ENCODE measurements at regions not wholly inside any gene's neighbourhood (a gene's known extent, or its start where the extent isn't known, plus 50 kb on each side); places are given as distances from the start of the nearest gene placed in this dataset.
"Not testable (repeated sequence)": the region's sequence is repeated elsewhere in the genome, so short reads cannot be mapped to it uniquely, and the experiment has no call there.

DNA sequence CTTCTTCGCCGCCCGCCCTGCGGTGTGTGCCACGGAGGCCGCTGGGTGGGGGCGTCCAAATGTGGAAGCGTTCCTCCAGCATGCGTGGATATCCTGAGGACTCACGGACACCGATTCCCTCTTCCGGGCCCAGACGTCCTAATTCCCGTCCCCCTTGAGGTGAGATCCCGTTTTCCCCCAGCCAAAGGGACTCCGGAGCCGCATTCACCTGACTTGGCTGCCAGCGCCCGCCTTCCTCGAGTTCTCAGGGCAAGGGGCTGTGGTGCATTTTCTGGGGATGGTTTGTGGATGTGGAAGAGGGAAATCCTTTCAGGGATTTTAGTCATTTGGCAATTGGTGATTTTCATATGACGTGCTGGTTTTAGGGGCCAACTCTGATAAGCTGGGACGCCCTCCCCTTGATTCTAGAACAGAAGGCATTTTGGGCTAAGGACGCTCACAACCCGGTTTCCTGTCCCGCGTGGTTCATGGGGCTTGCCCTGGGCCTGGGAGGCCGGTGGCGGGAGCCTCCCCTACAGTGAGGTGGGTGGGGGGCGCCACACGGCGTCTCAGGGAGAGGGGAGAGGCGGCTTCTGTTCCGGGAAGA lies 165.4 kb downstream of the ACTR3B start:
- Mint-ChIP-seq H3K4me3 (no peak overlapping the region), H3K36me3 (peaks cover 0 to 11% of the 10 kb centered on the region in 2 donors), H3K27ac (no peak overlapping the region), H3K4me1 (peaks cover 0 to 6% (median 0%) of the 10 kb centered on the region in 4 donors), H3K27me3 (peaks cover 24 to 32% of the 10 kb centered on the region in 2 donors), H3K9me3 (peaks cover 5 to 15% (median 9%) of the 10 kb centered on the region in 8 donors)
- CTCF ChIA-PET (ENCODE audit: partially characterized antibody) = interaction anchor here (1.5 kb wide), 1 partner anchor 8 kb away, joined by 3 read pairs; no protein-coding TSS in a partner anchor
- no peak for DNase-seq
- H3K27me3 ChIP-seq (ENCODE audit: insufficient read depth, low read length) = no peaks in the 10 kb centered on the region
- no peaks in the 10 kb centered on the region for H3K36me3 ChIP-seq (ENCODE audit: insufficient read depth, low read length)
- H3K4me1 ChIP-seq (ENCODE audit: insufficient read depth, low read length) = no peaks in the 10 kb centered on the region
- H3K27ac ChIP-seq (ENCODE audit: low read depth, low read length) = no peak overlapping the region
- intact Hi-C loops (cut with micrococcal nuclease) = no loop called here
- POLR2A ChIA-PET (ENCODE audit: partially characterized antibody) = no interaction called here
- no peak overlapping the region for H3K4me3 ChIP-seq (ENCODE audit: low read length in 2 of 2)
- H3K9me3 ChIP-seq (ENCODE audit: control insufficient read depth in 1 of 2, low read length in 2 of 2) = no peaks in the 10 kb centered on the region

GRCh38 chr7:152925412-152926147 lies 166.0 kb downstream of the ACTR3B start:
- Histone ChIP-seq H3K27ac (ENCODE audit: low read depth, low read length) (no peak overlapping the region), H3K4me1 (ENCODE audit: insufficient read depth, low read length) (no peaks in the 10 kb centered on the region), H3K36me3 (ENCODE audit: insufficient read depth, low read length) (no peaks in the 10 kb centered on the region), H3K27me3 (ENCODE audit: insufficient read depth, low read length) (no peaks in the 10 kb centered on the region), H3K9me3 (ENCODE audit: control insufficient read depth in 1 of 2, low read length in 2 of 2) (no peaks in the 10 kb centered on the region), H3K4me3 (ENCODE audit: low read length in 2 of 2) (no peak overlapping the region)
- CTCF ChIA-PET (ENCODE audit: partially characterized antibody) = no interaction called here
- POLR2A ChIA-PET (ENCODE audit: partially characterized antibody) = no interaction called here
- peaks cover 3 to 9% (median 7%) of the 10 kb centered on the region in 8 donors for H3K9me3 Mint-ChIP-seq
- no peak for DNase-seq
- peaks cover 25 to 31% of the 10 kb centered on the region in 2 donors for H3K27me3 Mint-ChIP-seq
- no peak overlapping the region for H3K27ac Mint-ChIP-seq
- peaks cover 0 to 6% (median 0%) of the 10 kb centered on the region in 4 donors for H3K4me1 Mint-ChIP-seq
- no peak overlapping the region for H3K4me3 Mint-ChIP-seq
- intact Hi-C loops (cut with micrococcal nuclease) = no loop called here
- H3K36me3 Mint-ChIP-seq = peaks cover 0 to 9% of the 10 kb centered on the region in 2 donors

- no peaks in the 10 kb centered on the region for H3K27me3 ChIP-seq (ENCODE audit: insufficient read depth, low read length)
- H3K27me3 Mint-ChIP-seq = peaks cover 1 to 5% of the 10 kb centered on the region in 2 donors
- peaks cover 0 to 4% (median 1%) of the 10 kb centered on the region in 8 donors for H3K9me3 Mint-ChIP-seq
- H3K27ac ChIP-seq (ENCODE audit: low read depth, low read length) = no peak overlapping the region
- H3K36me3 ChIP-seq (ENCODE audit: insufficient read depth, low read length) = no peaks in the 10 kb centered on the region
- no peaks in the 10 kb centered on the region for H3K36me3 Mint-ChIP-seq
- DNase-seq = no peak
- H3K4me1 Mint-ChIP-seq = no peaks in the 10 kb centered on the region
- H3K4me3 Mint-ChIP-seq = no peak overlapping the region
- ChIA-PET POLR2A (ENCODE audit: partially characterized antibody) (no interaction called here), CTCF (ENCODE audit: partially characterized antibody) (no interaction called here)
- H3K27ac Mint-ChIP-seq = no peak overlapping the region
- H3K4me1 ChIP-seq (ENCODE audit: insufficient read depth, low read length) = no peaks in the 10 kb centered on the region
- H3K4me3 ChIP-seq (ENCODE audit: low read length in 2 of 2) = no peak overlapping the region
- H3K9me3 ChIP-seq (ENCODE audit: control insufficient read depth in 1 of 2, low read length in 2 of 2) = no peaks in the 10 kb centered on the region
- intact Hi-C loops (cut with micrococcal nuclease) = no loop called here
Measured at GRCh38 chr7:152931633-152932032, 172.1 kb downstream of the ACTR3B start.

GRCh38 chr7:152937282-152937681 lies 177.7 kb downstream of the ACTR3B start:
- no peak overlapping the region for H3K27ac Mint-ChIP-seq
- H3K9me3 Mint-ChIP-seq = no peaks in the 10 kb centered on the region
- Histone ChIP-seq H3K4me3 (ENCODE audit: low read length in 2 of 2) (no peak overlapping the region), H3K4me1 (ENCODE audit: insufficient read depth, low read length) (no peaks in the 10 kb centered on the region), H3K36me3 (ENCODE audit: insufficient read depth, low read length) (no peaks in the 10 kb centered on the region), H3K27me3 (ENCODE audit: insufficient read depth, low read length) (no peaks in the 10 kb centered on the region), H3K27ac (ENCODE audit: low read depth, low read length) (no peak overlapping the region), H3K9me3 (ENCODE audit: control insufficient read depth in 1 of 2, low read length in 2 of 2) (no peaks in the 10 kb centered on the region)
- H3K4me3 Mint-ChIP-seq = no peak overlapping the region
- ChIA-PET CTCF (ENCODE audit: partially characterized antibody) (no interaction called here), POLR2A (ENCODE audit: partially characterized antibody) (no interaction called here)
- intact Hi-C loops (cut with micrococcal nuclease) = no loop called here
- no peaks in the 10 kb centered on the region for H3K4me1 Mint-ChIP-seq
- H3K36me3 Mint-ChIP-seq = no peaks in the 10 kb centered on the region
- DNase-seq = no peak
- peaks cover 0 to 2% of the 10 kb centered on the region in 2 donors for H3K27me3 Mint-ChIP-seq

GRCh38 chr7:152946616-152947015 lies 187.1 kb downstream of the ACTR3B start:
- H3K27me3 ChIP-seq (ENCODE audit: insufficient read depth, low read length); H3K9me3 Mint-ChIP-seq; intact Hi-C loops (cut with micrococcal nuclease); H3K4me3 Mint-ChIP-seq; H3K36me3 ChIP-seq (ENCODE audit: insufficient read depth, low read length); H3K9me3 ChIP-seq (ENCODE audit: control insufficient read depth in 1 of 2, low read length in 2 of 2); H3K4me1 ChIP-seq (ENCODE audit: insufficient read depth, low read length); H3K27ac Mint-ChIP-seq; H3K36me3 Mint-ChIP-seq; DNase-seq; H3K27me3 Mint-ChIP-seq; H3K27ac ChIP-seq (ENCODE audit: low read depth, low read length); H3K4me3 ChIP-seq (ENCODE audit: low read length in 2 of 2); CTCF ChIA-PET (ENCODE audit: partially characterized antibody); POLR2A ChIA-PET (ENCODE audit: partially characterized antibody); H3K4me1 Mint-ChIP-seq: not testable (repeated sequence)

GRCh38 chr7:152947686-152948085 lies 188.1 kb downstream of the ACTR3B start:
- ChIA-PET CTCF (ENCODE audit: partially characterized antibody) (no interaction called here), POLR2A (ENCODE audit: partially characterized antibody) (no interaction called here)
- H3K9me3 Mint-ChIP-seq = peaks cover 0 to 14% (median 5%) of the 10 kb centered on the region in 8 donors
- DNase-seq = no peak
- H3K4me3 ChIP-seq (ENCODE audit: low read length in 2 of 2) = no peak overlapping the region
- no peaks in the 10 kb centered on the region for H3K36me3 ChIP-seq (ENCODE audit: insufficient read depth, low read length)
- peaks cover 4 to 9% of the 10 kb centered on the region in 2 donors for H3K27me3 Mint-ChIP-seq
- intact Hi-C loops (cut with micrococcal nuclease) = no loop called here
- H3K27ac Mint-ChIP-seq = no peak overlapping the region
- H3K27me3 ChIP-seq (ENCODE audit: insufficient read depth, low read length) = no peaks in the 10 kb centered on the region
- peaks cover 0 to 2% (median 0%) of the 10 kb centered on the region in 4 donors for H3K4me1 Mint-ChIP-seq
- H3K4me3 Mint-ChIP-seq = no peak overlapping the region
- no peaks in the 10 kb centered on the region for H3K9me3 ChIP-seq (ENCODE audit: control insufficient read depth in 1 of 2, low read length in 2 of 2)
- H3K27ac ChIP-seq (ENCODE audit: low read depth, low read length) = no peak overlapping the region
- peaks cover 0 to 7% of the 10 kb centered on the region in 2 donors for H3K36me3 Mint-ChIP-seq
- no peaks in the 10 kb centered on the region for H3K4me1 ChIP-seq (ENCODE audit: insufficient read depth, low read length)

- intact Hi-C loops (cut with micrococcal nuclease) = no loop called here
- Histone ChIP-seq H3K9me3 (ENCODE audit: control insufficient read depth in 1 of 2, low read length in 2 of 2) (no peaks in the 10 kb centered on the region), H3K36me3 (ENCODE audit: insufficient read depth, low read length) (no peaks in the 10 kb centered on the region), H3K27me3 (ENCODE audit: insufficient read depth, low read length) (no peaks in the 10 kb centered on the region), H3K4me3 (ENCODE audit: low read length in 2 of 2) (no peak overlapping the region), H3K27ac (ENCODE audit: low read depth, low read length) (no peak overlapping the region), H3K4me1 (ENCODE audit: insufficient read depth, low read length) (no peaks in the 10 kb centered on the region)
- Mint-ChIP-seq H3K4me1 (peaks cover 0 to 1% (median 0%) of the 10 kb centered on the region in 4 donors), H3K4me3 (no peak overlapping the region), H3K27ac (no peak overlapping the region), H3K27me3 (peaks cover 4 to 7% of the 10 kb centered on the region in 2 donors), H3K36me3 (peaks cover 0 to 7% of the 10 kb centered on the region in 2 donors), H3K9me3 (peaks cover 0 to 14% (median 5%) of the 10 kb centered on the region in 8 donors)
- ChIA-PET CTCF (ENCODE audit: partially characterized antibody) (no interaction called here), POLR2A (ENCODE audit: partially characterized antibody) (no interaction called here)
- DNase-seq = no peak
Measured at GRCh38 chr7:152949253-152949652, 189.7 kb downstream of the ACTR3B start.

All from CD4-positive, alpha-beta memory T cell (primary cell).